Endodermal cell (in vitro differentiated cells): ENCODE measurements at regions not wholly inside any gene's neighbourhood (a gene's known extent, or its start where the extent isn't known, plus 50 kb on each side); places are given as distances from the start of the nearest gene placed in this dataset.
A peak's percentile ranks its signal among the peaks of the same experiment; 100 is the strongest.

ENCODE experiments used
- DNase-seq: peaks from one replicate; pipeline ENCODE4 v3.0.0-alpha.2; 2017
- H3K27ac ChIP-seq: 2 replicates; pipeline ENCODE4 v1.5.1; 2013; ENCODE audit warnings: mild to moderate bottlenecking, low read depth, low read length, moderate library complexity
- H3K27me3 ChIP-seq: 2 replicates; pipeline ENCODE4 v1.6.1; 2013; ENCODE audit warnings: mild to moderate bottlenecking, low read length, moderate library complexity; ENCODE audit not compliant: insufficient read depth, control insufficient read depth, poor library complexity, severe bottlenecking
- H3K36me3 ChIP-seq: 2 replicates; pipeline ENCODE4 v1.7.0; 2013; ENCODE audit warnings: mild to moderate bottlenecking, low read length, moderate library complexity; ENCODE audit not compliant: control insufficient read depth, insufficient read depth
- H3K4me1 ChIP-seq: one replicate; pipeline ENCODE4 v1.7.0; 2013; ENCODE audit warnings: low read length; ENCODE audit not compliant: control insufficient read depth, insufficient read depth
- H3K4me3 ChIP-seq: 2 replicates; pipeline ENCODE4 v1.5.1; 2013; ENCODE audit warnings: mild to moderate bottlenecking, low read length, moderate library complexity
- H3K9ac ChIP-seq: 2 replicates; pipeline ENCODE4 v1.6.1; 2013; ENCODE audit warnings: mild to moderate bottlenecking, low read length, moderate library complexity; ENCODE audit not compliant: poor library complexity, severe bottlenecking; ENCODE audit errors: extremely low read depth
- H3K9me3 ChIP-seq: 2 replicates; pipeline ENCODE4 v1.6.1; 2013; ENCODE audit warnings: mild to moderate bottlenecking, low read length, moderate library complexity; ENCODE audit not compliant: control insufficient read depth
- H3K27ac Mint-ChIP-seq: 2 replicates; pipeline ENCODE4 v1.8.0; 2020; ENCODE audit warnings: mixed read lengths
- H3K27me3 Mint-ChIP-seq: 2 replicates; pipeline ENCODE4 v1.8.0; 2021; ENCODE audit warnings: mild to moderate bottlenecking, mixed read lengths; ENCODE audit not compliant: insufficient read depth
- H3K36me3 Mint-ChIP-seq: 2 replicates; pipeline ENCODE4 v1.8.0; 2020; ENCODE audit warnings: low read depth, mixed read lengths
- H3K4me1 Mint-ChIP-seq: 2 replicates; pipeline ENCODE4 v1.8.0; 2020; ENCODE audit warnings: mixed read lengths
- H3K4me3 Mint-ChIP-seq: 2 replicates; pipeline ENCODE4 v1.8.0; 2020; ENCODE audit warnings: mild to moderate bottlenecking, moderate library complexity, mixed read lengths
- H3K9me3 Mint-ChIP-seq: 2 replicates; pipeline ENCODE4 v1.8.0; 2020; ENCODE audit warnings: mild to moderate bottlenecking, mixed read lengths
- WGBS, 2 experiments: methylation state at CpG; one replicate each; pipeline versions ENCODE4 v1.1.5 to v1.1.7; 2013; ENCODE audit warnings: missing lambda C conversion rate in 2 of 2, mixed read lengths in 1 of 2; ENCODE audit not compliant: insufficient coverage in 1 of 2, insufficient read length in 1 of 2; 5-methylcytosine and 5-hydroxymethylcytosine counted together
- TF ChIP-seq, protein P1 (sequence below): fragments of 200-600 bp; sonication (generic); conservative IDR thresholded peaks from 2 replicates; pipeline ENCODE4 v1.5.0; 2021; ENCODE audit warnings: antibody characterized with exemption, mild to moderate bottlenecking

DNA sequence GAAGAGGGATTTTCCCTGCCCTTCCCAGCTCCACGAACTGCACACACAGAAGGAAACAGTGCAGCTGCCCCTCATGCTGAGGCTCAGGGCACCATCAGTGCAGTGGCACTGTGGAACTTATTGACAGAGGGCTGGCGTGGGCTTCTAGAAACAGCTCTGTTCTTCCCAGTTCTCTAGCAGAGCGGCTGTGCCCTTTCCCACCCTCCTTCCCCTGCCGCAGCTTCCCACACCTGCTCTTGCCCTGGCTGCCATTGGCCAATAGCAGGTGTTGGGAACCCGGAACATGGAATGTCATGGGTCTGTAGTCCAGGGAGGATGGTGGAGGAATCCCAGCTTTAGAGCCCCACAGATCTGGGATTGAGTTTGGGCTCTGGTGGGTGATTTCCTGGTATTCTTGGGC, 343.8 kb downstream of the RPS6KC1 start:
- no peak overlapping the region for H3K4me3 ChIP-seq
- H3K9ac ChIP-seq, result no peak overlapping the region
- Mint-ChIP-seq H3K36me3 (no peaks in the 10 kb centered on the region), H3K27ac (no peak overlapping the region), H3K4me1 (peaks cover 8% of the 10 kb centered on the region), H3K27me3 (peaks cover 13% of the 10 kb centered on the region), H3K4me3 (no peak overlapping the region), H3K9me3 (no peaks in the 10 kb centered on the region)
- no peaks in the 10 kb centered on the region for H3K27me3 ChIP-seq
- no peaks in the 10 kb centered on the region for H3K9me3 ChIP-seq
- no peaks in the 10 kb centered on the region for H3K4me1 ChIP-seq
- DNase-seq, result no peak
- 91 to 93% methylated on average over 3 to 5 of the region's 5 CpGs for WGBS, 2 experiments
- no peaks in the 10 kb centered on the region for H3K36me3 ChIP-seq
- TF ChIP-seq, protein P1, sequence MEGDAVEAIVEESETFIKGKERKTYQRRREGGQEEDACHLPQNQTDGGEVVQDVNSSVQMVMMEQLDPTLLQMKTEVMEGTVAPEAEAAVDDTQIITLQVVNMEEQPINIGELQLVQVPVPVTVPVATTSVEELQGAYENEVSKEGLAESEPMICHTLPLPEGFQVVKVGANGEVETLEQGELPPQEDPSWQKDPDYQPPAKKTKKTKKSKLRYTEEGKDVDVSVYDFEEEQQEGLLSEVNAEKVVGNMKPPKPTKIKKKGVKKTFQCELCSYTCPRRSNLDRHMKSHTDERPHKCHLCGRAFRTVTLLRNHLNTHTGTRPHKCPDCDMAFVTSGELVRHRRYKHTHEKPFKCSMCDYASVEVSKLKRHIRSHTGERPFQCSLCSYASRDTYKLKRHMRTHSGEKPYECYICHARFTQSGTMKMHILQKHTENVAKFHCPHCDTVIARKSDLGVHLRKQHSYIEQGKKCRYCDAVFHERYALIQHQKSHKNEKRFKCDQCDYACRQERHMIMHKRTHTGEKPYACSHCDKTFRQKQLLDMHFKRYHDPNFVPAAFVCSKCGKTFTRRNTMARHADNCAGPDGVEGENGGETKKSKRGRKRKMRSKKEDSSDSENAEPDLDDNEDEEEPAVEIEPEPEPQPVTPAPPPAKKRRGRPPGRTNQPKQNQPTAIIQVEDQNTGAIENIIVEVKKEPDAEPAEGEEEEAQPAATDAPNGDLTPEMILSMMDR, result no peak
- no peak overlapping the region for H3K27ac ChIP-seq

DNA sequence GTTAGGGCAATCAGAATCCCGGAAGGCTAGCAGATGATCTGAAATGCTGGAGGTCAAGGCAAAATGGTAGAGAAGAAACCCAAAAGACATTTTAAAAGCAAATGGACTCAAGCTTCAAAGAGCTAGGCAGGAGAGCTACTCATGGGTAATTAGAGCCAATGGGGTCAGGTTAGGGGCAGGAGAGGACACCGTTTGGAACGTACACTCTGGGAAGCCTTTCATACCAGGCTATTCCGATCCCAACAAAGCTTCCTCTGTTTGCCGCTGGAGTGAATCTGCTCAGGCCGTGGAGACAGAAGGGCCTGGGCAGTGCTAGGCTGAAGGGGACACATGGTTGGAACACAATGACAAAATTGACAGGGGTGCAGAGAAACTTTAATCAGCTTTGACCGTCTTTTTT, 346.6 kb downstream of the RPS6KC1 start:
- H3K4me1 Mint-ChIP-seq, result peaks cover 8% of the 10 kb centered on the region
- TF ChIP-seq, protein P1, result no peak
- no peak overlapping the region for H3K4me3 Mint-ChIP-seq
- no peaks in the 10 kb centered on the region for H3K4me1 ChIP-seq
- no peak overlapping the region for H3K9ac ChIP-seq
- no peaks in the 10 kb centered on the region for H3K36me3 ChIP-seq
- H3K9me3 ChIP-seq, result no peaks in the 10 kb centered on the region
- DNase-seq, result no peak
- H3K27me3 Mint-ChIP-seq, result peaks cover 13% of the 10 kb centered on the region
- H3K9me3 Mint-ChIP-seq, result no peaks in the 10 kb centered on the region
- no peaks in the 10 kb centered on the region for H3K36me3 Mint-ChIP-seq
- H3K4me3 ChIP-seq, result no peak overlapping the region
- H3K27ac Mint-ChIP-seq, result no peak overlapping the region
- H3K27ac ChIP-seq, result no peak overlapping the region
- H3K27me3 ChIP-seq, result no peaks in the 10 kb centered on the region
- 91 to 98% methylated on average over 3 to 7 of the region's 7 CpGs for WGBS, 2 experiments

DNA sequence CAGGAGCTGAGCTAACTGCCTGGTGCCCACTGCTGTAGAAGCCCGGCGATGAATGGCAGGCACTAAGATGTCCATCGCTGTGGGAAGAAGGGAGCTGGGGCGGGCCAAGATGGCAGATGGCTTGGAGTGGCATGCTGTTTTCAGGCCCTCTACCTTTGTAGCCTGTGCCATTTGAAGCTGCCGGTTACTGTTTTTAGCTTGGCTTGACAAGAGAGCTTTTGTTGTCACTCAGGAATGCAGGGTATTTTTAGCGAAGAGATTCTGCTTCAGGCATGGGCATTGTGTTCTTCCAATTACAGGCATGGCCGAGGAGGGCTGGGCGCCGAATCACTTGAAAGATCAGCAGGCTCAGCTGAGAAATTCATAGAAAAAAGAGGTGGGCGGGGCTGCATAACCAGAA, 348.7 kb downstream of the RPS6KC1 start:
- Histone ChIP-seq H3K27me3 (no peaks in the 10 kb centered on the region), H3K4me1 (peaks cover 3% of the 10 kb centered on the region), H3K9me3 (no peaks in the 10 kb centered on the region), H3K4me3 (no peak overlapping the region), H3K9ac (no peak overlapping the region), H3K27ac (peak overlapping the region; percentile 50), H3K36me3 (no peaks in the 10 kb centered on the region)
- 62 to 85% methylated on average over 8 to 10 of the region's 10 CpGs for WGBS, 2 experiments
- peaks cover 11% of the 10 kb centered on the region for H3K4me1 Mint-ChIP-seq
- no peak overlapping the region for H3K27ac Mint-ChIP-seq
- H3K9me3 Mint-ChIP-seq, result no peaks in the 10 kb centered on the region
- no peak overlapping the region for H3K4me3 Mint-ChIP-seq
- H3K27me3 Mint-ChIP-seq, result peaks cover 11% of the 10 kb centered on the region
- DNase-seq, result no peak
- TF ChIP-seq, protein P1, result no peak
- H3K36me3 Mint-ChIP-seq, result no peaks in the 10 kb centered on the region
